Glutamatergic neuron (in vitro differentiated cells): ENCODE measurements at regions not wholly inside any gene's neighbourhood (a gene's known extent, or its start where the extent isn't known, plus 50 kb on each side); places are given as distances from the start of the nearest gene placed in this dataset.

Source experiments
- DNase-seq: peaks from one replicate; pipeline ENCODE4 v3.0.0; 2022
- H3K27ac Mint-ChIP-seq: one replicate; pipeline ENCODE4 v1.8.0; 2020; ENCODE audit warnings: mild to moderate bottlenecking, mixed read lengths, inconsistent platforms; ENCODE audit not compliant: unreplicated experiment
- H3K27me3 Mint-ChIP-seq: one replicate; pipeline ENCODE4 v1.8.0; 2020; ENCODE audit warnings: mild to moderate bottlenecking, moderate library complexity, mixed read lengths, inconsistent platforms; ENCODE audit not compliant: unreplicated experiment
- H3K36me3 Mint-ChIP-seq: one replicate; pipeline ENCODE4 v1.8.0; 2020; ENCODE audit warnings: mild to moderate bottlenecking, mixed read lengths, inconsistent platforms; ENCODE audit not compliant: unreplicated experiment
- H3K4me1 Mint-ChIP-seq: one replicate; pipeline ENCODE4 v1.8.0; 2020; ENCODE audit warnings: mild to moderate bottlenecking, low read depth, mixed read lengths, inconsistent platforms; ENCODE audit not compliant: unreplicated experiment
- H3K4me3 Mint-ChIP-seq: one replicate; pipeline ENCODE4 v1.8.0; 2020; ENCODE audit warnings: mild to moderate bottlenecking, mixed read lengths, inconsistent platforms; ENCODE audit not compliant: unreplicated experiment
- H3K9me3 Mint-ChIP-seq: one replicate; pipeline ENCODE4 v1.8.0; 2020; ENCODE audit warnings: mild to moderate bottlenecking, moderate library complexity, mixed read lengths, inconsistent platforms; ENCODE audit not compliant: unreplicated experiment
- CTCF ChIP-seq: fragments of 200-600 bp; sonication (generic); IDR thresholded peaks from one replicate; pipeline ENCODE4 v1.5.0; 2021; ENCODE audit not compliant: partially characterized antibody, unreplicated experiment

GRCh38 chr15:79541196-79541595 lies 109.1 kb downstream of the MINAR1 start:
- peaks cover 22% of the 10 kb centered on the region for H3K4me1 Mint-ChIP-seq
- peak overlapping the region; percentile 50 for H3K27ac Mint-ChIP-seq
- H3K9me3 Mint-ChIP-seq = no peaks in the 10 kb centered on the region
- peaks cover 3% of the 10 kb centered on the region for H3K27me3 Mint-ChIP-seq
- no peak overlapping the region for H3K4me3 Mint-ChIP-seq
- H3K36me3 Mint-ChIP-seq = no peaks in the 10 kb centered on the region
- DNase-seq = peak; percentile 51
- no peak for TF ChIP-seq CTCF

- H3K27me3 Mint-ChIP-seq = no peaks in the 10 kb centered on the region
- no peaks in the 10 kb centered on the region for H3K9me3 Mint-ChIP-seq
- TF ChIP-seq CTCF = peak; percentile 24
- H3K4me3 Mint-ChIP-seq = no peak overlapping the region
- no peaks in the 10 kb centered on the region for H3K36me3 Mint-ChIP-seq
- no peak for DNase-seq
- H3K4me1 Mint-ChIP-seq = peaks cover 20% of the 10 kb centered on the region
- no peak overlapping the region for H3K27ac Mint-ChIP-seq
Observed at GRCh38 chr15:79543097-79543496, 111.0 kb downstream of the MINAR1 start.

DNA sequence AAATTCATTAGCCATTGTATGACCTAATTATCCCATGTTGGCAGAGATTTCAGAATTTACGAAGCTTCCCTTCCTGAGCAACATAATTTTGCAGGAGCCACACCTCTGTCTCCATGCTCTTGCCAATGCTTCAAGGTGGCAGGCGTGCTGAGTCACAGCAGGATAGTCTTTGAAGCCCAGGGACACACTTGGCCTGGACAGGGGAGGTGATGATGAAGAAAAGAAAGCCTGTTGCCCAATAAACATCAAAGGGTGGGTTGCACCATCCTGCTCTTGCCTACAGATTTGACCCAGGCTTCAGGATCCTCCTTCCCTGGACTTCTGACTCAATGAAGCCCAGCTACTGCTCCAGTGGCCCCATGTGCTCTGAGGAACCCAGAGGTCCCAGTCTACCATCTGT lies 117.1 kb downstream of the MINAR1 start:
- no peak for TF ChIP-seq CTCF
- peaks cover 13% of the 10 kb centered on the region for H3K4me1 Mint-ChIP-seq
- no peaks in the 10 kb centered on the region for H3K27me3 Mint-ChIP-seq
- H3K4me3 Mint-ChIP-seq = no peak overlapping the region
- no peak for DNase-seq
- peaks cover 2% of the 10 kb centered on the region for H3K9me3 Mint-ChIP-seq
- peaks cover 12% of the 10 kb centered on the region for H3K36me3 Mint-ChIP-seq
- H3K27ac Mint-ChIP-seq = peak overlapping the region; percentile 67

GRCh38 chr15:79560384-79560783 lies 128.2 kb downstream of the MINAR1 start:
- Mint-ChIP-seq H3K36me3 (peaks cover 12% of the 10 kb centered on the region), H3K27ac (no peak overlapping the region), H3K4me3 (no peak overlapping the region), H3K27me3 (peaks cover 1% of the 10 kb centered on the region), H3K4me1 (no peaks in the 10 kb centered on the region), H3K9me3 (peaks cover 3% of the 10 kb centered on the region)
- no peak for TF ChIP-seq CTCF
- DNase-seq = no peak

DNA sequence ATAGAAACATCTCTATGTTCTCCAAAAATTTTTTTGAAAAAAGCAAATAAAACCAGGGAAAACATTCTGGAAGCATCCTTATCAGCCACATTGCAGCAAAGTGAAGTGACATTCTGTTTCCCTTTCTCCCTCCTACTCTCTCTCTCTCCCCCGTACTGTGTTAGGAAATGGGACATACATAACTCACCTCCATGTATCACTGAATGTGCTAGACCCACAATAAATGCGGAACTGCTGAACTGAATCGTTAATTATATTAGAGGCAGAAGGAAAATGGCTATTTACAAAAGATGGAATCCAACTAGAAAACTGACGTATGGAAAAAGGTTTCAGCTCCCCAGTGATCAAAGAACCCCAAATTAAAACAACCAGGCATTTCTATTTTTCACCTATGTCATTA lies 129.8 kb downstream of the MINAR1 start:
- H3K27ac Mint-ChIP-seq = no peak overlapping the region
- H3K4me1 Mint-ChIP-seq = no peaks in the 10 kb centered on the region
- peaks cover 3% of the 10 kb centered on the region for H3K9me3 Mint-ChIP-seq
- DNase-seq = no peak
- no peak for TF ChIP-seq CTCF
- H3K36me3 Mint-ChIP-seq = peaks cover 12% of the 10 kb centered on the region
- H3K27me3 Mint-ChIP-seq = peaks cover 1% of the 10 kb centered on the region
- H3K4me3 Mint-ChIP-seq = peak overlapping the region; percentile 67
